Lung (tissue), 11 donors: ENCODE measurements at regions not wholly inside any gene's neighbourhood (a gene's known extent, or its start where the extent isn't known, plus 50 kb on each side); places are given as distances from the start of the nearest gene placed in this dataset.

Source experiments
- ATAC-seq: fragments of 200-7000 bp; cut with Tn5 transposase; one replicate; pipeline ENCODE4 v1.9.1; 2020; ENCODE audit warnings: moderate number of reproducible peaks; ENCODE audit not compliant: insufficient read depth, low FRiP score
- DNase-seq, 3 donors: peaks; one replicate each; pipeline ENCODE4 v3.0.0-alpha.2; 2013 to 2017
- H3K27ac ChIP-seq, 2 donors: one replicate each; pipeline ENCODE4 v1.5.1; 2013; ENCODE audit warnings: mild to moderate bottlenecking in 2 of 2, moderate library complexity in 2 of 2, control low read depth in 1 of 2, inconsistent platforms in 1 of 2, low read depth in 1 of 2, low read length in 1 of 2
- H3K27me3 ChIP-seq, 3 donors: one replicate each; pipeline ENCODE4 v1.5.1; 2013; ENCODE audit warnings: low read length in 2 of 3; ENCODE audit not compliant: control insufficient read depth in 3 of 3, insufficient read depth in 3 of 3
- H3K36me3 ChIP-seq, 4 donors: one replicate each; pipeline ENCODE4 v1.5.1; 2013; ENCODE audit warnings: low read length in 4 of 4, mild to moderate bottlenecking in 1 of 4, moderate library complexity in 1 of 4; ENCODE audit not compliant: control insufficient read depth in 4 of 4, insufficient read depth in 4 of 4
- H3K4me1 ChIP-seq, 5 donors: one replicate each; pipeline ENCODE4 v1.5.1; 2013; ENCODE audit warnings: low read length in 5 of 5, mild to moderate bottlenecking in 2 of 5, moderate library complexity in 1 of 5; ENCODE audit not compliant: control insufficient read depth in 5 of 5, insufficient read depth in 5 of 5
- H3K4me3 ChIP-seq: one replicate; pipeline ENCODE4 v1.5.1; 2013; ENCODE audit warnings: mild to moderate bottlenecking, control low read depth, moderate library complexity
- H3K9ac ChIP-seq, 2 donors: one replicate each; pipeline ENCODE4 v1.5.1; 2013; ENCODE audit warnings: low read length in 2 of 2, control low read depth in 1 of 2; ENCODE audit not compliant: insufficient read depth in 1 of 2
- H3K9me3 ChIP-seq, 4 donors: one replicate each; pipeline ENCODE4 v1.5.1; 2013; ENCODE audit warnings: low read length in 3 of 4, mild to moderate bottlenecking in 1 of 4, moderate library complexity in 1 of 4; ENCODE audit not compliant: control insufficient read depth in 4 of 4, insufficient read depth in 3 of 4
- CTCF ChIP-seq: IDR thresholded peaks from 2 replicates; pipeline ENCODE4 v1.5.1; 2012; ENCODE audit warnings: mild to moderate bottlenecking; ENCODE audit errors: control extremely low read depth, extremely low read depth
- WGBS, 2 donors: extraction: QIAGEN DNeasy Blood & Tissue Kit; methylation state at CpG; one replicate each; pipeline ENCODE4 v1.1.7; 2013; 5-methylcytosine and 5-hydroxymethylcytosine counted together
- donor health status: control.
- donor health status: control.
- donor health status: Bipolar disorder and iron deficiency.
- donor health status: healthy.
- donor health status: DM: yes; HTN: yes; CAD: no.

- WGBS, 2 donors: 35 to 40% methylated on average over 8 of the region's 8 CpGs
- H3K4me1 ChIP-seq: no peaks in the 10 kb centered on the region
- H3K9me3 ChIP-seq: no peaks in the 10 kb centered on the region
- no peak overlapping the region for H3K9ac ChIP-seq
- DNase-seq (peak; percentile 34 to 56 (median 38)), ATAC-seq (no peak)
- no peak overlapping the region for H3K4me3 ChIP-seq
- H3K27me3 ChIP-seq: peaks cover 0 to 2% (median 0%) of the 10 kb centered on the region in 3 donors
- no peaks in the 10 kb centered on the region for H3K36me3 ChIP-seq
- no peak for TF ChIP-seq CTCF
- H3K27ac ChIP-seq: no peak overlapping the region
These were observed 127.0 kb upstream of the RPH3A start for GRCh38 chr12:112664569-112664968.

- no peak for ATAC-seq
- 58 to 59% methylated on average over 2 of the region's 2 CpGs for WGBS, 2 donors
- no peak for DNase-seq
- Histone ChIP-seq H3K4me1 (no peaks in the 10 kb centered on the region), H3K36me3 (no peaks in the 10 kb centered on the region), H3K27me3 (peaks cover 0 to 2% (median 0%) of the 10 kb centered on the region in 3 donors), H3K27ac (no peak overlapping the region), H3K4me3 (no peak overlapping the region), H3K9ac (no peak overlapping the region), H3K9me3 (no peaks in the 10 kb centered on the region)
- TF ChIP-seq CTCF: no peak
These were observed 125.6 kb upstream of the RPH3A start for GRCh38 chr12:112665958-112666357.

- DNase-seq: no peak
- Histone ChIP-seq H3K9ac (no peak overlapping the region), H3K9me3 (peaks cover 0 to 4% (median 0%) of the 10 kb centered on the region in 4 donors), H3K27me3 (peaks cover 0 to 5% (median 2%) of the 10 kb centered on the region in 3 donors), H3K36me3 (no peaks in the 10 kb centered on the region), H3K27ac (no peak overlapping the region), H3K4me3 (no peak overlapping the region), H3K4me1 (no peaks in the 10 kb centered on the region)
- 75 to 84% methylated on average over 1 of the region's 1 CpG for WGBS, 2 donors
- no peak for ATAC-seq
- no peak for TF ChIP-seq CTCF
These were observed 120.0 kb upstream of the RPH3A start for GRCh38 chr12:112671564-112671963.

- no peaks in the 10 kb centered on the region for H3K4me1 ChIP-seq
- no peak for ATAC-seq
- no peak overlapping the region for H3K27ac ChIP-seq
- no peaks in the 10 kb centered on the region for H3K36me3 ChIP-seq
- no peak overlapping the region for H3K4me3 ChIP-seq
- DNase-seq: no peak
- H3K27me3 ChIP-seq: peaks cover 0 to 5% (median 2%) of the 10 kb centered on the region in 3 donors
- TF ChIP-seq CTCF: no peak
- WGBS, 2 donors: 48 to 62% methylated on average over 2 of the region's 2 CpGs
- peaks cover 0 to 4% (median 0%) of the 10 kb centered on the region in 4 donors for H3K9me3 ChIP-seq
- H3K9ac ChIP-seq: no peak overlapping the region
These were observed 117.0 kb upstream of the RPH3A start for GRCh38 chr12:112674539-112674938.
